Mucosa of stomach (tissue), 1 donor: ENCODE measurements at regions not wholly inside any gene's neighbourhood (a gene's known extent, or its start where the extent isn't known, plus 50 kb on each side); places are given as distances from the start of the nearest gene placed in this dataset.

Experiments
- H3K27me3 ChIP-seq: one replicate; pipeline ENCODE4 v1.7.0; 2013; ENCODE audit warnings: mild to moderate bottlenecking, low read length; ENCODE audit not compliant: control insufficient read depth, insufficient read depth
- H3K36me3 ChIP-seq: one replicate; pipeline ENCODE4 v1.7.0; 2013; ENCODE audit warnings: low read length; ENCODE audit not compliant: control insufficient read depth, insufficient read depth
- H3K4me1 ChIP-seq: one replicate; pipeline ENCODE4 v1.7.0; 2013; ENCODE audit warnings: mild to moderate bottlenecking, low read length; ENCODE audit not compliant: control insufficient read depth, insufficient read depth
- H3K4me3 ChIP-seq: one replicate; pipeline ENCODE4 v1.7.0; 2013; ENCODE audit warnings: low read length
- H3K9ac ChIP-seq: one replicate; pipeline ENCODE4 v1.7.0; 2013; ENCODE audit warnings: mild to moderate bottlenecking, low read length, moderate library complexity
- H3K9me3 ChIP-seq: one replicate; pipeline ENCODE4 v1.7.0; 2013; ENCODE audit warnings: mild to moderate bottlenecking, low read length, moderate library complexity; ENCODE audit not compliant: control insufficient read depth
- donor health status: Pancreatic carcinoma.

- H3K36me3 ChIP-seq = no peaks in the 10 kb centered on the region
- no peaks in the 10 kb centered on the region for H3K4me1 ChIP-seq
- no peaks in the 10 kb centered on the region for H3K9me3 ChIP-seq
Measured at GRCh38 chr14:85468816-85469215, 61.1 kb upstream of the FLRT2 start.

DNA sequence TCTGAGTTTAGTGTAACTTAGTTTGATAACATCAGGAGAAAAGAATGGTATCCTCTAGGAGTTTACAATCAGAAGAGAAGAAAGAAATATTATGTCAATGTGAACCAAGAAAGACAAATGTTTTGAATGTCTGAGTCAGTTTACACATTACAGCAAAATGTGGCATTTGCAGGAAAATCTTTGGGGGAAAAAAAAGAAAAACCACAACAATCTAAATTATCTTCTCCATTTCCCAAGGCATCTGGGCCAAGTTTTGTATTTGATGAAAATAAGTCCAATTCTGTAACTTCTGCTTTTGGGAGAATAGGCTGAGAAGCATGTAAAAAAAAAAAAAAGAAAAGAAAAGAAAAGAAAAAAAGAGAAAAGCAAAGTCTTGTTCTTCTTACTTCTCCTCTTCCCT is 58.8 kb upstream of the FLRT2 start:
- H3K36me3 ChIP-seq = no peaks in the 10 kb centered on the region
- no peak overlapping the region for H3K4me3 ChIP-seq
- H3K9ac ChIP-seq = no peak overlapping the region
- no peaks in the 10 kb centered on the region for H3K27me3 ChIP-seq
- no peaks in the 10 kb centered on the region for H3K4me1 ChIP-seq
- H3K9me3 ChIP-seq = no peaks in the 10 kb centered on the region

More at GRCh38 chr14:85468816-85469215, 61.1 kb upstream of the FLRT2 start:
- H3K9ac ChIP-seq = no peak overlapping the region
- H3K4me3 ChIP-seq = no peak overlapping the region
- H3K27me3 ChIP-seq = no peaks in the 10 kb centered on the region

DNA sequence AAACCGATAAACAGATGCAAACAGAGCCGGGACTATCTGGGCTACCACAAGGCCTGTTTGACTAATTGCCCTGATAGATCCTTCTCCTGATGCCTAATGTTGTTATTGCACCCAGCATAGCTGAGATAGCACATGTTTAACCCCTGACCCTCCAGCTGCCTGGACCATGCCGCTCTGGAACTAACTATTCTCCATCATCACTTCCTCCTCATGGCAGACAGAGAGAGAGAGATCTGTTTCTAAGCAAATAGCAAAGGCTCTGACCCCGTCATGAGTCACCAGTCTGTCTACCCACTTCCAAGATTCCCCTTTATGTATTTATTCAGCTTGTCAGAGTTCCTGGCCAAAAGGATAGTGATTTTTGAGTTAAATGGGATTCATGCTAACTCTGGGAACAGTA is 58.2 kb upstream of the FLRT2 start:
- H3K9me3 ChIP-seq = no peaks in the 10 kb centered on the region
- no peak overlapping the region for H3K4me3 ChIP-seq
- no peaks in the 10 kb centered on the region for H3K4me1 ChIP-seq
- H3K36me3 ChIP-seq = no peaks in the 10 kb centered on the region
- H3K27me3 ChIP-seq = no peaks in the 10 kb centered on the region
- no peak overlapping the region for H3K9ac ChIP-seq

DNA sequence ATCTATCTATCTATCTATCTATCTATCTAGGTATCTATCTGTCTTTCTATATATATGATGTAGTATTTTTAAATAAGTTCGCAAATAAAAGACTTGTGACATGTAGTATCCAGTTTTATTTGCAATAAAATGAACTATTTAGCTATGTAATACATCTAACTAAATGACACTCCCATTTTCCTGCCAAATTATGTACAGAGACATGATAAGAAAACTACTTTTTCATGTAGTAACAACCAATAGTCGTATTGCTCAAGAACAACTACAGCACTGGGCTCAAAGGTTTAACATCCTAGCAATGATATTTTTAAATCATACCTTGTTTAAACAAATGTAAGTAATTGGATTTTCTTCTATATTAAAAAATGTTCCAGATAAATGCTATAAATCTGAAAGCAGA is 55.5 kb upstream of the FLRT2 start:
- Histone ChIP-seq H3K27me3 (no peaks in the 10 kb centered on the region), H3K4me3 (no peak overlapping the region), H3K9me3 (no peaks in the 10 kb centered on the region), H3K9ac (no peak overlapping the region), H3K4me1 (no peaks in the 10 kb centered on the region), H3K36me3 (no peaks in the 10 kb centered on the region)

DNA sequence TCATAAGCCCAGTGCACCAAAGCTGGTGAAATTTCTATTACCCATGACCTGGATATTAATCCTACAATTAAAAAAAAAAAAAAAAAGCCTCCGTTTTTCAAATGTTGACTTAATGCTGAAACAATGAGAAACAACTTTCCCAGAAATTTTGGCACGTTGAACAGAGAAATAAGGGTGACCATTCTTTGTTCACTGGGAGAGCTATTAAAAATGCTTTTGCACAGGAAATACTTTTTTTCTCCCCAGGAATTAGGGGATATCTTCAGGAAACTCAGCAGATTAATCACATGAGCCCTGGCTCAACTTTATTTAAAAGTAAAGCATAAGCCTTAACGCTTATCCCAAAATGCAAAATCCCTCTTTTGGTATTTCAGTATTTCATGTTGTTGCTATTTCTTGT is 54.8 kb upstream of the FLRT2 start:
- no peaks in the 10 kb centered on the region for H3K36me3 ChIP-seq
- H3K4me3 ChIP-seq = no peak overlapping the region
- no peak overlapping the region for H3K9ac ChIP-seq
- H3K4me1 ChIP-seq = no peaks in the 10 kb centered on the region
- H3K9me3 ChIP-seq = no peaks in the 10 kb centered on the region
- no peaks in the 10 kb centered on the region for H3K27me3 ChIP-seq

- no peaks in the 10 kb centered on the region for H3K9me3 ChIP-seq
- H3K4me3 ChIP-seq = no peak overlapping the region
- H3K36me3 ChIP-seq = no peaks in the 10 kb centered on the region
- H3K9ac ChIP-seq = no peak overlapping the region
- no peaks in the 10 kb centered on the region for H3K27me3 ChIP-seq
- peaks cover 12% of the 10 kb centered on the region for H3K4me1 ChIP-seq
Measured at GRCh38 chr14:85479306-85479705, 50.6 kb upstream of the FLRT2 start.

DNA sequence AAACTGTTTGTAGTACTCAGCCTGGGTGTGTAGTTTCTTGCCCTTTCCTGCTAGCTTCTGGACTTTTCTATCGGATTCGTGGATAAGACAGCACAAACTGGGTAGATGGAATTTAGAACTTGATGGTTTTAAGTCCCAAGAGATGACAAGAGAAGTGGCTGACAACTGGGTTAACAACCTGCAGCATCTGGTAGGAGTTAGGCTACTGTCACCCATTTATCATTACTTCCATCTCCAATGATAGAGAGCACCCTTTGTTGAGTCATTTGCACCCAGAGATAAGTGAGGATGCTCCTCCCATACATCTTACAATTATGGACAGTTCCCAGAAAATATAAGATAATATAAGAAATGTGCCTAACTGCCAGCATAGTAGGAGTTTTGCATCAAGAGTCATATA is 50.2 kb upstream of the FLRT2 start:
- H3K27me3 ChIP-seq = no peaks in the 10 kb centered on the region
- no peaks in the 10 kb centered on the region for H3K9me3 ChIP-seq
- no peaks in the 10 kb centered on the region for H3K36me3 ChIP-seq
- H3K4me1 ChIP-seq = peaks cover 12% of the 10 kb centered on the region
- no peak overlapping the region for H3K4me3 ChIP-seq
- H3K9ac ChIP-seq = no peak overlapping the region
